DND-41 (cell line): ENCODE measurements at regions not wholly inside any gene's neighbourhood (a gene's known extent, or its start where the extent isn't known, plus 50 kb on each side); places are given as distances from the start of the nearest gene placed in this dataset.

Experiments used
- EZH2 ChIP-seq: IDR thresholded peaks from 3 replicates; pipeline ENCODE4 v1.6.1; 2012; ENCODE audit warnings: borderline replicate concordance, low read depth, mild to moderate bottlenecking, moderate library complexity, low read length, inconsistent platforms; ENCODE audit not compliant: severe bottlenecking
- TF ChIP-seq, protein P1 (sequence below): IDR thresholded peaks from 2 replicates; pipeline ENCODE4 v1.5.1; 2012; ENCODE audit warnings: borderline replicate concordance, low read length, moderate library complexity, mild to moderate bottlenecking; ENCODE audit not compliant: poor library complexity, severe bottlenecking; ENCODE audit errors: extremely low read depth

GRCh38 chr3:164537485-164537884, 540.8 kb downstream of the SI start:
- TF ChIP-seq, protein P1, sequence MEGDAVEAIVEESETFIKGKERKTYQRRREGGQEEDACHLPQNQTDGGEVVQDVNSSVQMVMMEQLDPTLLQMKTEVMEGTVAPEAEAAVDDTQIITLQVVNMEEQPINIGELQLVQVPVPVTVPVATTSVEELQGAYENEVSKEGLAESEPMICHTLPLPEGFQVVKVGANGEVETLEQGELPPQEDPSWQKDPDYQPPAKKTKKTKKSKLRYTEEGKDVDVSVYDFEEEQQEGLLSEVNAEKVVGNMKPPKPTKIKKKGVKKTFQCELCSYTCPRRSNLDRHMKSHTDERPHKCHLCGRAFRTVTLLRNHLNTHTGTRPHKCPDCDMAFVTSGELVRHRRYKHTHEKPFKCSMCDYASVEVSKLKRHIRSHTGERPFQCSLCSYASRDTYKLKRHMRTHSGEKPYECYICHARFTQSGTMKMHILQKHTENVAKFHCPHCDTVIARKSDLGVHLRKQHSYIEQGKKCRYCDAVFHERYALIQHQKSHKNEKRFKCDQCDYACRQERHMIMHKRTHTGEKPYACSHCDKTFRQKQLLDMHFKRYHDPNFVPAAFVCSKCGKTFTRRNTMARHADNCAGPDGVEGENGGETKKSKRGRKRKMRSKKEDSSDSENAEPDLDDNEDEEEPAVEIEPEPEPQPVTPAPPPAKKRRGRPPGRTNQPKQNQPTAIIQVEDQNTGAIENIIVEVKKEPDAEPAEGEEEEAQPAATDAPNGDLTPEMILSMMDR: no peak
- TF ChIP-seq EZH2: no peak
